Lung microvascular endothelial cell (primary cell): ENCODE measurements at regions not wholly inside any gene's neighbourhood (a gene's known extent, or its start where the extent isn't known, plus 50 kb on each side); places are given as distances from the start of the nearest gene placed in this dataset.

Experiments used
- DNase-seq, 2 donors: peaks; one replicate each; pipeline versions ENCODE4 v3.0.0 to v3.0.0-alpha.2; 2010; ENCODE audit warnings: low read depth in 2 of 2

GRCh38 chr13:109599901-109600657, 186.3 kb downstream of the IRS2 start:
- DNase-seq: no peak

GRCh38 chr13:109595471-109595870, 190.9 kb downstream of the IRS2 start:
- no peak for DNase-seq

GRCh38 chr13:109593230-109593629, 193.2 kb downstream of the IRS2 start:
- no peak for DNase-seq

GRCh38 chr13:109592770-109593169, 193.6 kb downstream of the IRS2 start:
- no peak for DNase-seq

GRCh38 chr13:109587689-109588088, 198.7 kb downstream of the IRS2 start:
- DNase-seq: no peak

GRCh38 chr13:109586509-109587346, 199.7 kb downstream of the IRS2 start:
- no peak for DNase-seq

- DNase-seq: no peak
Measured at GRCh38 chr13:109584844-109585361, 201.5 kb downstream of the IRS2 start.

- DNase-seq: no peak
Measured at GRCh38 chr13:109577191-109577700, 209.1 kb downstream of the IRS2 start.

GRCh38 chr13:109576331-109576813, 210.0 kb downstream of the IRS2 start:
- no peak for DNase-seq

- DNase-seq: no peak
Measured at GRCh38 chr13:109575821-109576220, 210.6 kb downstream of the IRS2 start.

- DNase-seq: no peak
Measured at GRCh38 chr13:109572389-109572788, 214.0 kb downstream of the IRS2 start.

GRCh38 chr13:109569958-109570711, 216.2 kb downstream of the IRS2 start:
- no peak for DNase-seq

GRCh38 chr13:109568339-109568818, 218.0 kb downstream of the IRS2 start:
- no peak for DNase-seq

GRCh38 chr13:109567315-109567714, 219.1 kb downstream of the IRS2 start:
- no peak for DNase-seq

GRCh38 chr13:109565877-109566276, 220.5 kb downstream of the IRS2 start:
- DNase-seq: no peak

- DNase-seq: no peak
Measured at GRCh38 chr13:109548374-109548773, 238.0 kb downstream of the IRS2 start.

- no peak for DNase-seq
Measured at GRCh38 chr13:109547942-109548341, 238.4 kb downstream of the IRS2 start.

GRCh38 chr13:109545931-109546330, 240.5 kb downstream of the IRS2 start:
- DNase-seq: no peak

- no peak for DNase-seq
Measured at GRCh38 chr13:109541081-109541480, 245.3 kb downstream of the IRS2 start.

- no peak for DNase-seq
Measured at GRCh38 chr13:109537584-109537983, 248.8 kb downstream of the IRS2 start.

GRCh38 chr13:109533350-109533749, 253.0 kb downstream of the IRS2 start:
- no peak for DNase-seq
